HEK293 (cell line): ENCODE measurements at regions not wholly inside any gene's neighbourhood (a gene's known extent, or its start where the extent isn't known, plus 50 kb on each side); places are given as distances from the start of the nearest gene placed in this dataset.

Source experiments
- CTCF ChIA-PET: fragments of 350-600 bp; formaldehyde crosslinking; extraction: SDS; loops from one replicate; lab custom pipeline; 2021; ENCODE audit warnings: antibody characterized with exemption; lab: Yijun Ruan, JAX
- POLR2A ChIA-PET: fragments of 300-600 bp; formaldehyde crosslinking; extraction: SDS; loops from one replicate; lab custom pipeline; 2020; ENCODE audit warnings: antibody characterized with exemption, inconsistent platforms; lab: Yijun Ruan, JAX
- H3K27ac ChIP-seq: fragments of 200-500 bp; sonication (Bioruptor generic); 2 replicates; pipeline ENCODE4 v1.5.1; 2014; ENCODE audit warnings: low read depth, low read length, control low read depth, inconsistent platforms; ENCODE audit errors: extremely low read depth
- H3K36me3 ChIP-seq, 2 experiments: fragments of 200-500 bp in 1 of 2; sonication (Bioruptor generic) in 1 of 2; 1 replicate in 1 of 2; 2 replicates in 1 of 2; pipeline ENCODE4 v1.5.1; 2014 to 2017; ENCODE audit warnings: inconsistent platforms in 2 of 2, low read length in 2 of 2; ENCODE audit not compliant: control insufficient read depth in 2 of 2, insufficient read depth in 1 of 2
- H3K4me1 ChIP-seq: fragments of 200-500 bp; sonication (Bioruptor generic); 2 replicates; pipeline ENCODE4 v1.5.1; 2014; ENCODE audit warnings: mild to moderate bottlenecking, low read length, inconsistent platforms; ENCODE audit not compliant: control insufficient read depth, insufficient read depth
- H3K4me3 ChIP-seq: 2 replicates; pipeline ENCODE4 v1.5.1; 2011; ENCODE audit warnings: low read depth, mild to moderate bottlenecking, control low read depth, low read length, moderate library complexity
- H3K9me3 ChIP-seq: fragments of 200-500 bp; sonication (Bioruptor generic); 2 replicates; pipeline ENCODE4 v1.5.1; 2014; ENCODE audit warnings: low read depth, low read length, inconsistent platforms; ENCODE audit not compliant: control insufficient read depth, insufficient read depth
- KLF16 ChIP-seq: fragments of 450-650 bp; formaldehyde crosslinking; IDR thresholded peaks from 2 replicates; pipeline ENCODE4 v1.5.1; 2017; ENCODE audit warnings: missing biosample characterization, missing genetic modification characterization
- KLF7 ChIP-seq: fragments of 450-650 bp; formaldehyde crosslinking; IDR thresholded peaks from 2 replicates; pipeline ENCODE4 v1.5.1; 2016; ENCODE audit warnings: missing biosample characterization, missing genetic modification characterization, borderline replicate concordance
- MZF1 ChIP-seq: fragments of 450-650 bp; formaldehyde crosslinking; IDR thresholded peaks from 2 replicates; pipeline ENCODE4 v1.5.1; 2017; ENCODE audit warnings: missing biosample characterization, missing genetic modification characterization, borderline replicate concordance
- OVOL3 ChIP-seq: fragments of 450-650 bp; formaldehyde crosslinking; IDR thresholded peaks from 2 replicates; pipeline ENCODE4 v1.5.1; 2016; ENCODE audit warnings: missing biosample characterization, missing genetic modification characterization
- SCRT1 ChIP-seq: fragments of 450-650 bp; formaldehyde crosslinking; IDR thresholded peaks from 2 replicates; pipeline ENCODE4 v1.5.1; 2016; ENCODE audit warnings: missing biosample characterization, missing genetic modification characterization, borderline replicate concordance
- SETDB1 ChIP-seq: IDR thresholded peaks from one replicate; pipeline ENCODE4 v1.6.1; 2017; ENCODE audit warnings: mild to moderate bottlenecking, low read length, moderate library complexity, mixed read lengths; ENCODE audit not compliant: insufficient read length
- SP2 ChIP-seq: fragments of 450-650 bp; formaldehyde crosslinking; IDR thresholded peaks from 2 replicates; pipeline ENCODE4 v1.5.1; 2016; ENCODE audit warnings: missing biosample characterization, missing genetic modification characterization
- TRIM28 ChIP-seq: IDR thresholded peaks from 2 replicates; pipeline ENCODE4 v1.6.1; 2011; ENCODE audit warnings: low read length, control low read depth, borderline replicate concordance
- ZNF16 ChIP-seq: fragments of 450-650 bp; formaldehyde crosslinking; IDR thresholded peaks from 2 replicates; pipeline ENCODE4 v1.5.1; 2016; ENCODE audit warnings: low read depth, missing biosample characterization, missing genetic modification characterization
- ZNF19 ChIP-seq: fragments of 450-650 bp; formaldehyde crosslinking; IDR thresholded peaks from 2 replicates; pipeline ENCODE4; 2016; ENCODE audit warnings: missing biosample characterization, missing genetic modification characterization, low read depth
- ZNF248 ChIP-seq: fragments of 450-650 bp; formaldehyde crosslinking; IDR thresholded peaks from 2 replicates; pipeline ENCODE4 v1.5.1; 2017; ENCODE audit warnings: missing biosample characterization, missing genetic modification characterization
- ZNF391 ChIP-seq: fragments of 450-650 bp; formaldehyde crosslinking; IDR thresholded peaks from 2 replicates; pipeline ENCODE4 v1.5.1; 2016; ENCODE audit warnings: low read depth, missing biosample characterization, missing genetic modification characterization, borderline replicate concordance
- ZNF514 ChIP-seq: fragments of 450-650 bp; formaldehyde crosslinking; IDR thresholded peaks from 2 replicates; pipeline ENCODE4 v1.5.1; 2016; ENCODE audit warnings: missing biosample characterization, missing genetic modification characterization
- ZNF521 ChIP-seq: fragments of 450-650 bp; formaldehyde crosslinking; IDR thresholded peaks from 2 replicates; pipeline ENCODE4 v1.5.1; 2017; ENCODE audit warnings: missing biosample characterization, mild to moderate bottlenecking, missing genetic modification characterization
- ZNF530 ChIP-seq: fragments of 450-650 bp; formaldehyde crosslinking; IDR thresholded peaks from 2 replicates; pipeline ENCODE4 v1.5.1; 2016; ENCODE audit warnings: low read depth, missing biosample characterization, missing genetic modification characterization
- ZNF571 ChIP-seq: fragments of 450-650 bp; formaldehyde crosslinking; IDR thresholded peaks from 2 replicates; pipeline ENCODE4 v1.5.0; 2017; ENCODE audit warnings: missing biosample characterization, missing genetic modification characterization
- ZNF785 ChIP-seq: fragments of 450-650 bp; formaldehyde crosslinking; IDR thresholded peaks from 2 replicates; pipeline ENCODE4 v1.5.1; 2016; ENCODE audit warnings: missing biosample characterization, missing genetic modification characterization
- TF ChIP-seq, protein P1 (sequence below): fragments of 450-650 bp; formaldehyde crosslinking; IDR thresholded peaks from 2 replicates; pipeline ENCODE4 v1.5.1; 2017; ENCODE audit warnings: missing biosample characterization, missing genetic modification characterization
- TF ChIP-seq, protein P2 (sequence below): fragments of 450-650 bp; formaldehyde crosslinking; IDR thresholded peaks from 2 replicates; pipeline ENCODE4 v1.5.1; 2016; ENCODE audit warnings: missing biosample characterization, missing genetic modification characterization
- TF ChIP-seq, protein P3 (sequence below): fragments of 450-650 bp; formaldehyde crosslinking; conservative IDR thresholded peaks from 2 replicates; pipeline ENCODE4 v1.5.1; 2016; ENCODE audit warnings: low read depth, missing biosample characterization, missing genetic modification characterization
- TF ChIP-seq, protein P4 (sequence below): fragments of 450-650 bp; formaldehyde crosslinking; IDR thresholded peaks from 2 replicates; pipeline ENCODE4 v1.5.1; 2016; ENCODE audit warnings: missing biosample characterization, missing genetic modification characterization
- TF ChIP-seq, protein P5 (sequence below): fragments of 450-650 bp; formaldehyde crosslinking; IDR thresholded peaks from 2 replicates; pipeline ENCODE4 v1.5.1; 2017; ENCODE audit warnings: missing biosample characterization, missing genetic modification characterization

DNA sequence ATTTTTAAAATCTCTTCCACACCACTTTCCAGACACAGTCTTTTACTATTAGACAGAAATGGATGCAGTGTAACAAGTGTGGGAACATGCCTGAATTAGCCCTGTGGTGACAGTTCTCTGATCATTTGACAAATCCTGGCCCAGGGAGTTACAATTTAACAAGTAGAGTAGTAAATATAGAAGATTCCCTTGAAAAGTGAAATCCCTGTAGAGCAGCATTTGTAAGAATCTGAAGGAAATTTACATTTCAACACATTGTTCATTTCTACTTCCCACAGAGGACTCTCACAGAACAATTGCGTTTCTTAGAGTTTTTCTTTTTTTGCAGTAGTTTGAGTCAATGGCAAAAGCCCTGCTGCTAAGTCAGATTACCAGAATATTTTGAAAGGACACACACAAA is 458.3 kb upstream of the BRINP3 start (continued):
- TF ChIP-seq SCRT1 = no peak
- TF ChIP-seq, protein P1, sequence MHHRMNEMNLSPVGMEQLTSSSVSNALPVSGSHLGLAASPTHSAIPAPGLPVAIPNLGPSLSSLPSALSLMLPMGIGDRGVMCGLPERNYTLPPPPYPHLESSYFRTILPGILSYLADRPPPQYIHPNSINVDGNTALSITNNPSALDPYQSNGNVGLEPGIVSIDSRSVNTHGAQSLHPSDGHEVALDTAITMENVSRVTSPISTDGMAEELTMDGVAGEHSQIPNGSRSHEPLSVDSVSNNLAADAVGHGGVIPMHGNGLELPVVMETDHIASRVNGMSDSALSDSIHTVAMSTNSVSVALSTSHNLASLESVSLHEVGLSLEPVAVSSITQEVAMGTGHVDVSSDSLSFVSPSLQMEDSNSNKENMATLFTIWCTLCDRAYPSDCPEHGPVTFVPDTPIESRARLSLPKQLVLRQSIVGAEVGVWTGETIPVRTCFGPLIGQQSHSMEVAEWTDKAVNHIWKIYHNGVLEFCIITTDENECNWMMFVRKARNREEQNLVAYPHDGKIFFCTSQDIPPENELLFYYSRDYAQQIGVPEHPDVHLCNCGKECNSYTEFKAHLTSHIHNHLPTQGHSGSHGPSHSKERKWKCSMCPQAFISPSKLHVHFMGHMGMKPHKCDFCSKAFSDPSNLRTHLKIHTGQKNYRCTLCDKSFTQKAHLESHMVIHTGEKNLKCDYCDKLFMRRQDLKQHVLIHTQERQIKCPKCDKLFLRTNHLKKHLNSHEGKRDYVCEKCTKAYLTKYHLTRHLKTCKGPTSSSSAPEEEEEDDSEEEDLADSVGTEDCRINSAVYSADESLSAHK (tag by site-specific recombination) = no peak
- TF ChIP-seq ZNF785 = no peak
- TF ChIP-seq, protein P2, sequence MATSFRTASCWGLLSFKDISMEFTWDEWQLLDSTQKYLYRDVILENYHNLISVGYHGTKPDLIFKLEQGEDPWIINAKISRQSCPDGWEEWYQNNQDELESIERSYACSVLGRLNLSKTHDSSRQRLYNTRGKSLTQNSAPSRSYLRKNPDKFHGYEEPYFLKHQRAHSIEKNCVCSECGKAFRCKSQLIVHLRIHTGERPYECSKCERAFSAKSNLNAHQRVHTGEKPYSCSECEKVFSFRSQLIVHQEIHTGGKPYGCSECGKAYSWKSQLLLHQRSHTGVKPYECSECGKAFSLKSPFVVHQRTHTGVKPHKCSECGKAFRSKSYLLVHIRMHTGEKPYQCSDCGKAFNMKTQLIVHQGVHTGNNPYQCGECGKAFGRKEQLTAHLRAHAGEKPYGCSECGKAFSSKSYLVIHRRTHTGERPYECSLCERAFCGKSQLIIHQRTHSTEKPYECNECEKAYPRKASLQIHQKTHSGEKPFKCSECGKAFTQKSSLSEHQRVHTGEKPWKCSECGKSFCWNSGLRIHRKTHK (tag by site-specific recombination) = no peak
- TF ChIP-seq, protein P3, sequence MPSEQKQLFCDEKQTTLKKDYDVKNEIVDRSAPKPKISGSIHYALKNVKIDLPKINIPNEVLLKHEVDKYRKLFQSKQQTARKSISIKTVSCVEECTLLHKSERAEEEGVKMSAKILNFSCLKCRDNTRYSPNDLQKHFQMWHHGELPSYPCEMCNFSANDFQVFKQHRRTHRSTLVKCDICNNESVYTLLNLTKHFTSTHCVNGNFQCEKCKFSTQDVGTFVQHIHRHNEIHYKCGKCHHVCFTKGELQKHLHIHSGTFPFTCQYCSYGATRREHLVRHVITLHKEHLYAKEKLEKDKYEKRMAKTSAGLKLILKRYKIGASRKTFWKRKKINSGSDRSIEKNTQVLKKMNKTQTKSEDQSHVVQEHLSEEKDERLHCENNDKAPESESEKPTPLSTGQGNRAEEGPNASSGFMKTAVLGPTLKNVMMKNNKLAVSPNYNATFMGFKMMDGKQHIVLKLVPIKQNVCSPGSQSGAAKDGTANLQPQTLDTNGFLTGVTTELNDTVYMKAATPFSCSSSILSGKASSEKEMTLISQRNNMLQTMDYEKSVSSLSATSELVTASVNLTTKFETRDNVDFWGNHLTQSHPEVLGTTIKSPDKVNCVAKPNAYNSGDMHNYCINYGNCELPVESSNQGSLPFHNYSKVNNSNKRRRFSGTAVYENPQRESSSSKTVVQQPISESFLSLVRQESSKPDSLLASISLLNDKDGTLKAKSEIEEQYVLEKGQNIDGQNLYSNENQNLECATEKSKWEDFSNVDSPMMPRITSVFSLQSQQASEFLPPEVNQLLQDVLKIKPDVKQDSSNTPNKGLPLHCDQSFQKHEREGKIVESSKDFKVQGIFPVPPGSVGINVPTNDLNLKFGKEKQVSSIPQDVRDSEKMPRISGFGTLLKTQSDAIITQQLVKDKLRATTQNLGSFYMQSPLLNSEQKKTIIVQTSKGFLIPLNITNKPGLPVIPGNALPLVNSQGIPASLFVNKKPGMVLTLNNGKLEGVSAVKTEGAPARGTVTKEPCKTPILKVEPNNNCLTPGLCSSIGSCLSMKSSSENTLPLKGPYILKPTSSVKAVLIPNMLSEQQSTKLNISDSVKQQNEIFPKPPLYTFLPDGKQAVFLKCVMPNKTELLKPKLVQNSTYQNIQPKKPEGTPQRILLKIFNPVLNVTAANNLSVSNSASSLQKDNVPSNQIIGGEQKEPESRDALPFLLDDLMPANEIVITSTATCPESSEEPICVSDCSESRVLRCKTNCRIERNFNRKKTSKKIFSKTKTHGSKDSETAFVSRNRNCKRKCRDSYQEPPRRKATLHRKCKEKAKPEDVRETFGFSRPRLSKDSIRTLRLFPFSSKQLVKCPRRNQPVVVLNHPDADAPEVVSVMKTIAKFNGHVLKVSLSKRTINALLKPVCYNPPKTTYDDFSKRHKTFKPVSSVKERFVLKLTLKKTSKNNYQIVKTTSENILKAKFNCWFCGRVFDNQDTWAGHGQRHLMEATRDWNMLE = no peak
- no peak for TF ChIP-seq KLF16

DNA sequence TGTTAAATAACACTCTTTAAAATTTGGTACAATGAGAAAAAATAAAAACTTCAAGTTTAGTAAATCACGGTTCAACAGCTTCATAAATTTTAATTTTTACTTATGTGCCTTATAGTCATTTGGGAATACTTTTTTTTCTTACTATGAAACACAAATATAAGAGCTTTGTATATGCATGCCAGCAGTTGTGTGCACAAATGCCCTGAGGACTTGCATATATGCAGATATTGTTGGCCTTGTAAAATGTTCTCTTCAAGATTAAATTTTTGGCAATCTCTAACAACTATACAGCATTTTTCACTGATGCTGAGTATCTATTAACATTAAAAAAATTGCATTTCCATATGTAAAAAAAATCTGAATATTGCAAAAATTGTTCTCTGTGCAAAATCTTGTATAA is 458.7 kb upstream of the BRINP3 start:
- POLR2A ChIA-PET = no interaction called here
- no peaks in the 10 kb centered on the region for H3K4me1 ChIP-seq
- no peak for TF ChIP-seq ZNF514 (tag by site-specific recombination)
- TF ChIP-seq ZNF16 (tag by site-specific recombination) = no peak
- no peak for TF ChIP-seq ZNF19 (tag by site-specific recombination)
- TF ChIP-seq, all 188 proteins: peak for 0
- CTCF ChIA-PET = no interaction called here
- H3K36me3 ChIP-seq = no peaks in the 10 kb centered on the region
- no peaks in the 10 kb centered on the region for H3K9me3 ChIP-seq
- no peak overlapping the region for H3K4me3 ChIP-seq
- H3K27ac ChIP-seq = no peak overlapping the region

DNA sequence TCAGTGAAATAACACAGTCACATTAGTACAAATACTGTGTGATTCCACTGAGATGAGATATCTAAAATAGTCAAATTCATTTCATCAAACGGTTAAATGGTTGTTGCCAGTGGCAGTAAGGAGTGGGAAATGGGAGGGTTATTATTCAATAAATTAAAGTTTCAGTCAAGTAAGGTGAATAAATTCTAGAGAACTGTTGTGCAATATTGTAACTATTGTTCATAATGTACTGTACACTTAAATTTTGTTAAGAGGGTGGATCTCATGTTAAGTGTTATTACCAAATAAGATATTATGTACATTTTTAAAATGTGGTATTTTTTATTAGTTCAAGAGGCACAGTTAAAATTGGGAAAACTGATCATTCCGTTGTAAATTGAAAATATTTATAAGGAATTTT is 463.3 kb upstream of the BRINP3 start:
- ChIA-PET POLR2A (no interaction called here), CTCF (no interaction called here)
- Histone ChIP-seq H3K36me3 (no peaks in the 10 kb centered on the region), H3K27ac (no peak overlapping the region), H3K4me1 (no peaks in the 10 kb centered on the region), H3K9me3 (no peaks in the 10 kb centered on the region), H3K4me3 (no peak overlapping the region)
- TF ChIP-seq SP2 = no peak
- no peak for TF ChIP-seq ZNF521
- no peak for TF ChIP-seq ZNF571 (tag by site-specific recombination)
- TF ChIP-seq, protein P4, sequence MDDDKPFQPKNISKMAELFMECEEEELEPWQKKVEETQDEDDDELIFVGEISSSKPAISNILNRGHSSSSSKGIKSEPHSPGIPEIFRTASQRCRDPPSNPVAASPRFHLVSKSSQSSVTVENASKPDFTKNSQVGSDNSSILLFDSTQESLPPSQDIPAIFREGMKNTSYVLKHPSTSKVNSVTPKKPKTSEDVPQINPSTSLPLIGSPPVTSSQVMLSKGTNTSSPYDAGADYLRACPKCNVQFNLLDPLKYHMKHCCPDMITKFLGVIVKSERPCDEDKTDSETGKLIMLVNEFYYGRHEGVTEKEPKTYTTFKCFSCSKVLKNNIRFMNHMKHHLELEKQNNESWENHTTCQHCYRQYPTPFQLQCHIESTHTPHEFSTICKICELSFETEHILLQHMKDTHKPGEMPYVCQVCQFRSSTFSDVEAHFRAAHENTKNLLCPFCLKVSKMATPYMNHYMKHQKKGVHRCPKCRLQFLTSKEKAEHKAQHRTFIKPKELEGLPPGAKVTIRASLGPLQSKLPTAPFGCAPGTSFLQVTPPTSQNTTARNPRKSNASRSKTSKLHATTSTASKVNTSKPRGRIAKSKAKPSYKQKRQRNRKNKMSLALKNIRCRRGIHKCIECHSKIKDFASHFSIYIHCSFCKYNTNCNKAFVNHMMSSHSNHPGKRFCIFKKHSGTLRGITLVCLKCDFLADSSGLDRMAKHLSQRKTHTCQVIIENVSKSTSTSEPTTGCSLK (tag by site-specific recombination) = no peak
- no peak for TF ChIP-seq ZNF16 (tag by site-specific recombination)
- TF ChIP-seq TRIM28 = no peak
- TF ChIP-seq, protein P5, sequence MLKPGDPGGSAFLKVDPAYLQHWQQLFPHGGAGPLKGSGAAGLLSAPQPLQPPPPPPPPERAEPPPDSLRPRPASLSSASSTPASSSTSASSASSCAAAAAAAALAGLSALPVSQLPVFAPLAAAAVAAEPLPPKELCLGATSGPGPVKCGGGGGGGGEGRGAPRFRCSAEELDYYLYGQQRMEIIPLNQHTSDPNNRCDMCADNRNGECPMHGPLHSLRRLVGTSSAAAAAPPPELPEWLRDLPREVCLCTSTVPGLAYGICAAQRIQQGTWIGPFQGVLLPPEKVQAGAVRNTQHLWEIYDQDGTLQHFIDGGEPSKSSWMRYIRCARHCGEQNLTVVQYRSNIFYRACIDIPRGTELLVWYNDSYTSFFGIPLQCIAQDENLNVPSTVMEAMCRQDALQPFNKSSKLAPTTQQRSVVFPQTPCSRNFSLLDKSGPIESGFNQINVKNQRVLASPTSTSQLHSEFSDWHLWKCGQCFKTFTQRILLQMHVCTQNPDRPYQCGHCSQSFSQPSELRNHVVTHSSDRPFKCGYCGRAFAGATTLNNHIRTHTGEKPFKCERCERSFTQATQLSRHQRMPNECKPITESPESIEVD = no peak
- TF ChIP-seq MZF1 (tag by site-specific recombination) = no peak
- TF ChIP-seq ZNF530 (tag by site-specific recombination) = no peak
- TF ChIP-seq KLF7 (tag by site-specific recombination) = no peak
- TF ChIP-seq SETDB1 = no peak
- TF ChIP-seq OVOL3 = no peak
- TF ChIP-seq ZNF248 (tag by site-specific recombination) = no peak
- TF ChIP-seq ZNF391 (tag by site-specific recombination) = no peak
